Activated CD4-positive, alpha-beta T cell treated with anti-CD3 and anti-CD28 coated beads, Interleukin-2, amount 50 U/mL, for 24 hours (primary cell): ENCODE measurements at regions not wholly inside any gene's neighbourhood (a gene's known extent, or its start where the extent isn't known, plus 50 kb on each side); places are given as distances from the start of the nearest gene placed in this dataset.
"Not testable (repeated sequence)": the region's sequence is repeated elsewhere in the genome, so short reads cannot be mapped to it uniquely, and the experiment has no call there.

ENCODE experiments used
- DNase-seq, 2 donors: peaks; one replicate each; pipeline ENCODE4 v3.0.0-alpha.2; 2020; ENCODE audit warnings: low read depth in 1 of 2, low spot score in 1 of 2

DNA sequence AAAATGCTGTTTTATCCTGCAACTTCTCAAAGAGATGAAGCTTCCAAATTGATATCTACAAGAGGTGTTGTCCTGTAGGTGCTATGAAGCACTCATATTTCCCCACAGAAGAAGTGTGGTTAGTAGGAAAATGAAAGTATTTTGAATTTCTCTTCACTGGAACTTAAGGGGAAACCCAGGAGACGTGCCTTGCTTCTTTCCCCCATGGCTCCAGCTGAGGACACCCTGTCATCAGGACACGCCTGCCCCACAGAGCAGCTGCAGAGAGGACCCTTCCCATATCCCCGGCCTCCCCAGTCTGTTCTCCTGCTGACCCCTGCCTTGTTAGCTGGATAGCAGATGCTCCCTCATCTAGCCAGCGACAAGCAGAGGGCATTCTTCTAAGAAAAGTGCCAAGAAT, 371.3 kb downstream of the COG6 start:
- DNase-seq = peak; percentile 30 to 57

DNA sequence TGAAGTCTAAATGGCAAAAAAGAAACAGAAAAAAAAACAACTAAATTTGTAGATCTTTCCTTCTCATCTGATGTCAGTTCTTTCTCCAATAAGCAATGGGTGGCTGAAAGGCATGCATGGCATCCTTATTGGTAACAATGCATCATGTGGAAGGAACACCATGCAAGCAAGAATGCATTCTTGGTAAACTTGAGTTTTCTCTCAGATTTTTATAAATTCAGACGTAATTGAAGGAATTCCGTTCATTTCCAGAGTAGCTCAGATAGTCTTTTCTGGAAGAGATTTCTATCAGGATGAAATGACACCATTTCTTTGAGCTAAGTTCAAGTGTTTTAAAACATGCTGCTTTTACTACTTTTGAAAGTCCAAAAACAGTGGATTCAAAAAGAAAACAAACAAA, 373.0 kb downstream of the COG6 start:
- no peak for DNase-seq

DNA sequence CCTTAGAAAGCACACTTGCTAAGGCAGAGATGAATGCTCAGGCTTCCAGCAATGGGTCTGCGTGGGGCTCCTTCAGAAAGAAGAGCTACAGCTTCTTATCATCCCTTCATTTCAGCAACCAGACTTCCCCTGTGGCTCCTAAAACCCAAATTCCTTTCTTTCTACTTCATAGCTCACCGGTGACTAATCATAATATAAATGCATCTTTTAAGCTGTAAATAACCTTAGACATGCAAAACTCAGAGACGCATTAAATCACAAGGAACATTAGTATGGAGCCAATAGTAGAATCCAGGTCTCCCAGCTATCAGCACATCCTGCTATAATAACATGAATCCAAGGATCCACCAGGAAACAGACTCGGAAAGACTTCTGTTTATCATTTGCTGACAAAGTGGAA, 375.6 kb downstream of the COG6 start:
- no peak for DNase-seq

GRCh38 chr13:40039061-40039460, 383.6 kb downstream of the COG6 start:
- no peak for DNase-seq

DNA sequence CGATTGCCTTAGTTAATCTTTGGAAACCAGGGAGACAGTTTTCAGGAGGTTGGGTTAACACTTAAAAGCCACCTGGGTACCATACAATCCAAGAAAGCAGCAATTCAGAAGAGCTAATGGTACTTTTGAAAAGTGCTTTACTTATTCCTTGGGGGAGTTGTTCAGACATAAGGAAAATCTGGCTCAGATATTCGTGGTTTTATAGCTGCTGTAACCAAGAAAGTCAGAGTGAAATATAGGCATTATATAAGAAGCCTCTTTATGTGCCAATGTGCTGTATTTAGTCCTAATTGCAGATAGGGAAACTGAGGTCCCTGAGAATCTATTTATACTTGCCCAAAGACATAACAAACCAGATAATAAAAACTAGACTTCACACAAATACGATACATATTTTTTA, 387.5 kb downstream of the COG6 start:
- no peak for DNase-seq

- DNase-seq = no peak
Observed at GRCh38 chr13:40043764-40044163, 388.3 kb downstream of the COG6 start.

DNA sequence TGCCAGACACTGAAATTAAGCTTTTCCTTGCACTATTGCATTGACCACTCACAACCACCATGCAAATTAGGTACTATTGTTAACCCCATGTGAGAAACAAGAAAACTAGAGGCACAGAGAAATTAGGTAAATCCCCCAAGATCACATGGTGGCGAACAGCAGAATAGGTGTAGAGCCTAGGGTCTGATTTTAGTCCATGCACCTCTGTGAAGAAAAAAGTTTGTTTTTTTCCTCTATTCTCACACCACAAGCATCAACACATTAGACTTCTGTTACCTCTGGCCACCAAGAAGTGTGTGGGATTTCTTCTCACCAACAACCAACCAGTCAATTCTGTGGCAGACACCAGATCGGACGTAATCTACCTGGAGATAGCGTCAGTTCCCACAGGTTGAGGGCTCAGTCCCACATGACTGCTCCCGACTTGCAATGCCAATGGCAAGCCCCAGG, 391.9 kb downstream of the COG6 start:
- DNase-seq = no peak

- DNase-seq = no peak
Observed at GRCh38 chr13:40048551-40048950, 393.1 kb downstream of the COG6 start.

DNA sequence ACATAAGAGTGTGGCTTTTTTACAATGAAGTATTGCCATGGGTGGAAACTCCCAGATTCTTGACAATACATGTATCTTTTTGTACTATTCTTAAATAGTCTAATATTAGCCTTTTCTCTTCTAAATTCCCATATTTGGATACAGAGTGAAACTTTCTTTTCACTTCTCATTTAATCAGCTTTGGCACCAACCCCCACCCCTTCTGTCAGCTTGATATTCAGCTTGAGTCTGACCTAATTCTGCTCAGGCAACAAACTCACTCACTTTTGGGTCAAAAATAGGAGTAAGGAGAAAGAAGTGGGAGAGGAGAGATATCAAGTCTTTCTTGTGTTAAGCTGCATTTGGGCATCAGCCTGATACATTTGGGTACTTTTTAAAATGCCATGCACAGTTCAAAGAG, 397.5 kb downstream of the COG6 start:
- DNase-seq = no peak

DNA sequence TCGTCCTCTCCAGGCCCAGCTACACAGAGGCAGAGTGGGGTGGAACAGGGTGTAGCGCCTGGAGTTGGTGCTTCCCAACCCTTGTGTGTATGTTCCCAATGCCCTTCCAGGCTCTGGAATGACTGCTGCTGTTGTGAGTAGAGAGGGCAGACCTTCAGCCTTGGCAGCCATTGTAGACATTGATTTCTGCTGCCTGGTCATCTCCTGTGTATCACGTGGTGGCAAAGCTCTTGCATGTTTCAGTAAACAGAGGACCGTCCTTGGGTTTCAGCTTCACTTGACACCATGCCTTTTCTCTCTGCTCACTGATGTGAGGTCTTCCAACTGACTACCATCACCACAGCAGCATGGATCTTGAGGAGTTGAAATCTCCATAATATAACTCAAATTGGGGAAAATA, 397.9 kb downstream of the COG6 start:
- DNase-seq = no peak

GRCh38 chr13:40054422-40054821, 399.0 kb downstream of the COG6 start:
- not testable (repeated sequence) for DNase-seq

DNA sequence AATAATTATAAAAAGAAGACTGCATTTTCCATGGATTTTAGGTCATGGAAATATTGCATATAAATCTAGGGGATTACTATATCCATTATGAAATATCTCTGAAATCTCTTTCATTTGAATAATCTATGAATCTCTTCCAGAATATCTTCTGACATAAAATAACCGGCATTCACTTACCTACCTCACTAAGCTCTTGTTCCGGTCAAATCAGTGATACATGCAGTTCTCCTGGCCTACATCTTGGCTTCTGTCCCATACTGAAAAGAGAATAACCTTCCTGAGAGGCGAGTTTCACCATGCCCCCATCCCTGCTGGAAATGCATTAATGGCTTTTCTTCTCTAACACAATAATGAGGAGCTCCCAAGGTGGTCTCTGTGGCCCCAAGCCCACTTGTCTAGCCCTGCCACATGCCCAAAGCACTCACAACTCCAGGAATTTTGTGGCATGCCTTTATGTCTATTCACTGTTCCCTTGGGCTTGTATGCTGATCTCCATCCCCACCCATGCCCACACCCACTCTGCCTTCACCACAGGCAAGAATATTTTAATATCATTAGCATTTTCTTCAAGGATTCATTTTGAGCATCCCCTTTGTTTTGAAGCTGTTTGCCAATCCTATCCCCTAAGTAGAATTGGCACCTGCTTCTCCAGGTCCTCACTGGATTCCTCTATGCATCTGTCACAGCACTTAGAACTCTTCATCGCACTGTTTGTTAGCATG, 401.6 kb downstream of the COG6 start:
- DNase-seq = no peak

DNA sequence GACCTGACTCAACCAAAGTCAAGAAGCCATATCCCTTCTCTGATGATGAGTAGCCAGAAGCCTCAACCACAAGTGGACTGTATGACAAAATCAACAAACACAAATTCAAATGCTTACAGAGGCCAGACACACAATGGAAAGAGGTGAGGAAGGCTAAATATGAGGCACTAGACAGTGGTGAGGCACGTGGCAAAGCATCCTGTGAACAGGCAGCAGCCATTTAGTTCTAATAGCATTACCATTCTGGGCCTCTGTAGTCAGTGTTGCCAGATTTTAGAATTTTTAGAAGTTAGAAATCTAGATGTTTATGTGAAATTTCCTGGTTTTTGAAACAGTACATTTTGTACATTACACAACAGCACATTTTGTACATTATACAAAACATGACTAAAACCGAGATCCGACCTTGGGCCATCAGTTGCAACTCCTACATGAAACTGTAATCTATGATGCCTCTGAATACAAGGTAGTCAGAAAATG, 403.3 kb downstream of the COG6 start:
- DNase-seq = no peak

GRCh38 chr13:40059540-40060232, 404.2 kb downstream of the COG6 start:
- DNase-seq = no peak

GRCh38 chr13:40060296-40061007, 405.0 kb downstream of the COG6 start:
- peak in 1 of 2 donors; percentile 35 for DNase-seq

GRCh38 chr13:40061466-40062450, 406.3 kb downstream of the COG6 start:
- DNase-seq = no peak

GRCh38 chr13:40063278-40063698, 407.8 kb downstream of the COG6 start:
- no peak for DNase-seq

DNA sequence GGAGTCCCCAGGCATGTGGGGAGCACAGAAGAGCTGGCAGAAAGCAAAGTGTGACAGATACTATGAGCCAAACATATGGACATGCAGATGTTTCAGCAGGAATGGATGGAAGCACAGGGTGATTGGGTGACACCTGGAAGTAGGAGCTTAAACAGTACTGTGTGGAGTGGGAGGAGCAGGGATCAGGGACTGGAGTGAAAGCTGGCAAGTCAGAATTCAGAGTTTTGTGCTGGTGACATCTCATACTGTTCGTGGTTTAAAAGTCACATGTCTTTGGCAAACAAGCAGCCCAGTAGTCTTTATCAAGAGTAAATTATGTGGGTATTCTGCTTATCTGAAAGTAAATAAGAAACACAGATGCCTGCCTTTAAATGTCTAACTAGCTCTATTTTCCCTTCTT, 408.2 kb downstream of the COG6 start:
- DNase-seq = no peak

DNA sequence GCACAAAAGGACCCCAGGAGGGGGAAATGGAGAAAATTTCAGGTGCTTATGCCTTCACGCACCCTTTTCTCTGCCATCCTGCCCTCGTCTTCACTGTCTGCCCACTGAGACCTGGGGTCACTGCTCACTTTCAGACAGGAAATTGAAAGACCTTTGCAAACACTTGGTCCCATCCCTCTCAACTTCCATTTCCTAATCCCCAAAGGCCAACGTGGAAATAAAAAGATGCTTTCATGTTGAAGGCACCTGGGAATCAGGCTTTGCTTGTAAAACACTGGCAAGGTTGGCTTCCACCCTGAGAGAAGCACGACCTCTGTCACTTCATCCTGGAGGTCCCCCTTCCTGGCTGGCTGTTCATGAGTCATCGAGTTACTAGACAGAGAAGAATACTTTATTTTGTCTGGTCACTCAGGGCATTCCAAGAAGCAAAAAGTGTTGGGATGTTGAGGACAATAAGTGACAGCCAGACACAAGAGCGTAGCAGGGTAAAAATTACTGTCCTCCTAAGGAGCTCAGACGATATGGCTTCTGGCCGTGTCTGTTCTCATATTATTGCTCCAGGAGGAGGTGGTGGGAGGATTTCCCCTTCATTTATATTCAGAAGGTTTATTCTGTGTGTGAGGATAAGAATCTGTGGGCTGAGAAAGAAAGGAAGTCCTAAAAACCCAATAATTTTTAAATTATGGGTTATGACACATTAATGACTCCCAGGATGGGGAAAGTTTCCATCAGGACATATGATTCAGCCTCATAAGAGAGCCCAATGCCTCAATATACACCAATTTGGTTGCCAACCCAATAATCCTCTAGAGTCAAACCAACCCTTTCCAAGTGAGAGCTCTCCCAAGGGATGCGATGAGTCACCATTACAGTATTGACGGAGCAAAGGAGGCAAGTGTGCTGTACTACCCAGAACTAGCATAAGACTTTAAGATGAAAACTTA, 409.0 kb downstream of the COG6 start:
- DNase-seq = no peak
